Transverse colon (tissue), 4 donors: ENCODE measurements at regions not wholly inside any gene's neighbourhood (a gene's known extent, or its start where the extent isn't known, plus 50 kb on each side); places are given as distances from the start of the nearest gene placed in this dataset.
A peak's percentile ranks its signal among the peaks of the same experiment; 100 is the strongest.

ENCODE experiments used
- DNase-seq: peaks from one replicate; pipeline ENCODE4 v3.0.0-alpha.2; 2019
- H3K27ac ChIP-seq, 4 donors: fragments of 200-600 bp; sonication (generic); 2 replicates each; pipeline ENCODE4 v1.5.1; 2016 to 2018; ENCODE audit warnings: inconsistent platforms in 4 of 4
- H3K27me3 ChIP-seq: fragments of 200-600 bp; sonication (generic); 2 replicates; pipeline ENCODE4 v1.5.1; 2017; ENCODE audit warnings: inconsistent platforms
- H3K36me3 ChIP-seq, 4 donors: fragments of 200-600 bp; sonication (generic); 2 replicates each; pipeline ENCODE4 v1.5.1; 2017 to 2019; ENCODE audit warnings: inconsistent platforms in 4 of 4
- H3K4me1 ChIP-seq, 4 donors: fragments of 200-600 bp; sonication (generic); 2 replicates each; pipeline ENCODE4 v1.5.1; 2017 to 2020; ENCODE audit warnings: inconsistent platforms in 4 of 4
- H3K4me3 ChIP-seq, 4 donors: fragments of 200-600 bp; sonication (generic); 1 replicate in 1 of 4; 2 replicates in 3 of 4; pipeline versions ENCODE4 v1.5.1 to v1.6.1; 2017 to 2019; ENCODE audit warnings: inconsistent platforms in 4 of 4
- H3K9me3 ChIP-seq, 2 donors: fragments of 200-600 bp; sonication (generic); 2 replicates each; pipeline ENCODE4 v1.5.1; 2017 to 2019; ENCODE audit warnings: inconsistent platforms in 2 of 2
- EP300 ChIP-seq: sonication (generic); formaldehyde crosslinking; IDR thresholded peaks from one replicate; pipeline ENCODE4 v1.6.1; 2017; ENCODE audit warnings: antibody characterized with exemption, low read depth
- POLR2A ChIP-seq: fragments of 450-650 bp; IDR thresholded peaks from one replicate; pipeline ENCODE4 v1.6.1; 2016; ENCODE audit warnings: antibody characterized with exemption, mild to moderate bottlenecking, moderate library complexity
- POLR2AphosphoS5 ChIP-seq, 3 donors: sonication (generic); formaldehyde crosslinking; IDR thresholded peaks; one replicate each; pipeline ENCODE4 v1.6.1; 2016; ENCODE audit warnings: antibody characterized with exemption in 3 of 3
- WGBS, 2 donors: methylation state at CpG; one replicate each; pipeline ENCODE4 v1.1.5; 2018; ENCODE audit warnings: low coverage in 1 of 2; 5-methylcytosine and 5-hydroxymethylcytosine counted together
- in situ Hi-C, 4 donors: fragments of 200-750 bp; cut with MboI; loops; one replicate each; pipeline versions ENCODE4 v1.15.0 to v1.15.1; 2017; ENCODE audit warnings: low sequenced_read_pairs in 3 of 4, low pct_ligation_motif_present in 1 of 4, low pct_unique_long_range_greater_than_20kb in 1 of 4
- intact Hi-C: fragments of 100-400 bp; cut with DNase I; formaldehyde crosslinking; loops from one replicate; pipeline ENCODE4 v1.15.1; 2023; ENCODE audit warnings: low total_unique reads
- TF ChIP-seq, protein P1 (sequence below), 5 experiments: fragments of 200-600 bp in 3 of 5; fragments of 450-650 bp in 2 of 5; sonication (generic) in 3 of 5; IDR thresholded peaks; 1 replicate in 2 of 5; 2 replicates in 3 of 5; pipeline ENCODE4 v1.5.1; 2016 to 2017; ENCODE audit warnings: antibody characterized with exemption in 5 of 5, inconsistent platforms in 3 of 5, mild to moderate bottlenecking in 2 of 5, moderate library complexity in 1 of 5

DNA sequence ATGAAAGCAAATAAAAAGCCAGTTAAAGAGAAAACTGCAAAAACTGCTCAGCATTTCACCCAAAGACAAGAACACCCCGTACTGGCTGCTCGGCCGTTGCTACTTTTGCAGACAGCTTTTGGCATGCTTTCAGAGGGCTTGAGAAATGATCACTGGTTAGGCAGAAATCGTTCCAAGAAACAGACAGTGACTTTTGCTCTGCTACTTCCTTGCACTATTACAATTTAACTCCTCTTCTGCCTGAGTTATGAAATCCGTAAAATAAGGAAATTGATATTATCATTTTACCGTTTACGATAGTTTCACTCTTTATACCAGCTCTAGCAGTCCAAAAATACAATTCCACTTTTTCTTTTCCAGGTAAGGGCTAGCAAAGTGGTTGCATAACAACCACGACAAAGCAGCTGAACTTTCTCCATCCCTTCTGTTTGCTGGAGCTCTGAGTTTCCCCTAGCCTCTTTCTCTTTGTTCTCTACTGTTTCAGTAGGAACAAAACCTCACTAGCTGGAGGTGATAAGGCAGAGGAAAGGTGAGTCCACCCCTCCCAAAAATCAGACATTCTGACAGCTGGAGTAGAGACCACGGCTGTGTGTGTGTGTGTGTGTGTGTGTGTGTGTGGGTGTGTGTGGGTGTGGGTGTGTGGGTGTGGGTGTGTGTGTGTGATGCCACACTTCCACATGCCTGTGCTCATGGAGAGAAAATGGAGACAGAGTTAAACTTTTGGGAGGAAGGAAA, 191.8 kb upstream of the RREB1 start:
- peaks cover 10 to 26% (median 14%) of the 10 kb centered on the region in 4 donors for H3K4me1 ChIP-seq
- TF ChIP-seq POLR2AphosphoS5 (IDR thresholded peaks at IDR 0.05), result peak in 2 of 3 donors; percentile 36 to 60
- no peak for TF ChIP-seq EP300
- H3K27ac ChIP-seq, result peak overlapping the region; percentile 61 to 79 (median 72)
- DNase-seq, result peak; percentile 47
- intact Hi-C loops, result no loop called here
- H3K4me3 ChIP-seq, result peak overlapping the region in 3 of 4 donors; percentile 1 to 42 (median 12)
- no peaks in the 10 kb centered on the region for H3K9me3 ChIP-seq
- H3K36me3 ChIP-seq, result no peaks in the 10 kb centered on the region
- H3K27me3 ChIP-seq, result no peaks in the 10 kb centered on the region
- in situ Hi-C loops, result no loop called here
- WGBS, 2 donors, result 8 to 14% methylated on average over 7 to 9 of the region's 9 CpGs

DNA sequence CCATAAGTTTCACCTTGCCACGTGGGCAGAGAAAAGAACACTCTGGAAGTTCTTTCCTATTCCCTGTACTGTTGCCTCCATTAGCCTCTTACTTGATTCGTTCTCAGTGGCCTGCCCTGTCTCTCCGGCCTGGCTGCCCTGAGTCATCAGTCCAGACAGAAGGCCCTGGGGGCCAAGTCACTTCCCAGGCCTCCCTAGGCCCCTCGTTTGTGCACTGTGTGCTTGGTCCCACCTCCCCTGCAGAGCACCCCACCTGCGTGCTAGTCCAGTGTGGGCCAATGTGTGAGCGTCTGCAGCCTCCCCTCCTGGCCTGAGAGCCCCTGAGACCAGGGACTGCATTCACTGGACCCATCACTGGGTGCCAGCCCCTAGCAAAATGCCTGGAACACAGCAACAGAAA, 191.2 kb upstream of the RREB1 start:
- WGBS, 2 donors, result 76 to 78% methylated on average over 1 to 6 of the region's 6 CpGs
- Histone ChIP-seq H3K27ac (peak overlapping the region in 3 of 4 donors; percentile 61 to 74 (median 70)), H3K36me3 (no peaks in the 10 kb centered on the region), H3K4me1 (peaks cover 10 to 26% (median 14%) of the 10 kb centered on the region in 4 donors), H3K27me3 (no peaks in the 10 kb centered on the region), H3K4me3 (no peak overlapping the region), H3K9me3 (no peaks in the 10 kb centered on the region)
- intact Hi-C loops (no loop called here), in situ Hi-C loops (no loop called here)
- TF ChIP-seq POLR2AphosphoS5 (IDR thresholded peaks at IDR 0.05), result no peak
- no peak for TF ChIP-seq EP300
- TF ChIP-seq, protein P1, sequence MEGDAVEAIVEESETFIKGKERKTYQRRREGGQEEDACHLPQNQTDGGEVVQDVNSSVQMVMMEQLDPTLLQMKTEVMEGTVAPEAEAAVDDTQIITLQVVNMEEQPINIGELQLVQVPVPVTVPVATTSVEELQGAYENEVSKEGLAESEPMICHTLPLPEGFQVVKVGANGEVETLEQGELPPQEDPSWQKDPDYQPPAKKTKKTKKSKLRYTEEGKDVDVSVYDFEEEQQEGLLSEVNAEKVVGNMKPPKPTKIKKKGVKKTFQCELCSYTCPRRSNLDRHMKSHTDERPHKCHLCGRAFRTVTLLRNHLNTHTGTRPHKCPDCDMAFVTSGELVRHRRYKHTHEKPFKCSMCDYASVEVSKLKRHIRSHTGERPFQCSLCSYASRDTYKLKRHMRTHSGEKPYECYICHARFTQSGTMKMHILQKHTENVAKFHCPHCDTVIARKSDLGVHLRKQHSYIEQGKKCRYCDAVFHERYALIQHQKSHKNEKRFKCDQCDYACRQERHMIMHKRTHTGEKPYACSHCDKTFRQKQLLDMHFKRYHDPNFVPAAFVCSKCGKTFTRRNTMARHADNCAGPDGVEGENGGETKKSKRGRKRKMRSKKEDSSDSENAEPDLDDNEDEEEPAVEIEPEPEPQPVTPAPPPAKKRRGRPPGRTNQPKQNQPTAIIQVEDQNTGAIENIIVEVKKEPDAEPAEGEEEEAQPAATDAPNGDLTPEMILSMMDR (IDR thresholded peaks at IDR 0.05), result no peak
- TF ChIP-seq POLR2A, result no peak
- no peak for DNase-seq

DNA sequence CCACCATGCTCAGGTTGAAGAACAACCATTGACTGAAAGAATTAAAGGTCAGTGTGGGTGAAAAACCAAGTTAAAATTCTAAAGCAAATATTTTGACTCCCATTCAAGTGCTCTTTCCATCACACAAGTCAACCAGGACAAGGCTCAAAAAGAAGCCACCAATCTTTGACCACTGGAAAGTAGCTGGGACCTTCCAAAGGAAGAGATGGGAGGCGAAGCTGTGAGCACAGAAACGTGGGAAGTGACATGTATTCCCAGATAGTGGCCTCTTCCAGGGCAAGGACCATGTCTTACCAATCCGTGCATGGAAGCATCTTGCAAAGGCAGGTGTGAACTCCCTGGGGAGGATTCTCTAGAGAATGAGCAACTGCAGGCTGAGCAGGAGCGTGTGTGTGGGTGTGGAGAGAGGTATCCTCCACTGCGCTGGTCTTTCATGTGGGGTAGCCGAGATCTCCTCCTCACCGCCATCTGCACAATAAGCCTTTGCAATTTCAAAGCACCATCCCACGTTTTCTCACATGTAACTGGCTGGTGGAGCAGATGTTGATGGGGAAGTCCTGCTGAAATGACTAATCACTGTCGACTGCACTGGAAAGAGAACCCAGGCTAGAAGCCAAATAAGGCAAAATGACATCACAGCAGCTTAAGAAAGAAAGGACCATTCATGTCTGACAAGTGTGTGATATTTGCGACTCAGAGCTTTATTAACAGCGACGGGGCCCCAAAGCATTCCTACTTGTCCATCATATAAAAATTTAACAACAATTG, 189.4 kb upstream of the RREB1 start:
- Histone ChIP-seq H3K27ac (no peak overlapping the region), H3K36me3 (no peaks in the 10 kb centered on the region), H3K27me3 (no peaks in the 10 kb centered on the region), H3K4me1 (peaks cover 10 to 22% (median 14%) of the 10 kb centered on the region in 4 donors), H3K4me3 (no peak overlapping the region), H3K9me3 (no peaks in the 10 kb centered on the region)
- intact Hi-C loops, result no loop called here
- 51 to 67% methylated on average over 3 to 12 of the region's 12 CpGs for WGBS, 2 donors
- TF ChIP-seq POLR2AphosphoS5 (IDR thresholded peaks at IDR 0.05), result no peak
- TF ChIP-seq EP300, result no peak
- TF ChIP-seq POLR2A, result no peak
- TF ChIP-seq, protein P1 (IDR thresholded peaks at IDR 0.05), result no peak
- no peak for DNase-seq
- in situ Hi-C loops, result no loop called here

DNA sequence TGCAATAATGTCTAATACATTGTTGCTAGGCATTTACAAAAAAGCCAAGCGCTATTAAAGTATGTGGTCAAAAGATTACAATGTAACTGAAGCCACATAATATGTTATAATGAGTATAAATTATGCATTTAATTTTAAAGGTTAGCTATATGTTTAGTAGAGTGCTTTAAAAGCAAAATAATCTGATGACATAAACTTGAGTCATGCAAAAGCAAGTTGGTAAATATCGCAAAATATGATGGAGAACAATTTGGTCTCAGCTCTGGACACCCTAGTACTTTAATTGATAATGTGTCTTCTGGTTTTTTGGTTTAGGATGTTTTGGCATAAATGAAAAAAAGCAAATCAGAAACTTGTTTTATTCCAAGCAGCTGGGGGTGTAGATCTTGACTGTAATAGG, 188.6 kb upstream of the RREB1 start:
- TF ChIP-seq POLR2AphosphoS5 (IDR thresholded peaks at IDR 0.05) (no peak), POLR2A (no peak), EP300 (no peak)
- TF ChIP-seq, protein P1 (IDR thresholded peaks at IDR 0.05), result no peak
- in situ Hi-C loops (no loop called here), intact Hi-C loops (no loop called here)
- DNase-seq, result no peak
- no peak overlapping the region for H3K4me3 ChIP-seq
- no peak overlapping the region for H3K27ac ChIP-seq
- H3K9me3 ChIP-seq, result no peaks in the 10 kb centered on the region
- no peaks in the 10 kb centered on the region for H3K27me3 ChIP-seq
- H3K36me3 ChIP-seq, result no peaks in the 10 kb centered on the region
- H3K4me1 ChIP-seq, result peaks cover 10 to 21% (median 14%) of the 10 kb centered on the region in 4 donors
- 96 to 100% methylated on average over 2 of the region's 2 CpGs for WGBS, 2 donors
